H1 (cell line): ENCODE measurements at regions not wholly inside any gene's neighbourhood (a gene's known extent, or its start where the extent isn't known, plus 50 kb on each side); places are given as distances from the start of the nearest gene placed in this dataset.

Experiments used
- CHD1 ChIP-seq: IDR thresholded peaks from 2 replicates; pipeline ENCODE4 v1.6.1; 2012; ENCODE audit warnings: low read depth, low read length, improper control_type of control experiment
- CTCF ChIP-seq, 3 experiments: IDR thresholded peaks; 1 replicate in 2 of 3; 2 replicates in 1 of 3; pipeline versions ENCODE4 v1.5.1 to v1.6.1; 2011; ENCODE audit warnings: low read length in 3 of 3, mild to moderate bottlenecking in 3 of 3, inconsistent platforms in 2 of 3, low read depth in 1 of 3, moderate library complexity in 1 of 3; ENCODE audit not compliant: insufficient read depth in 1 of 3; ENCODE audit errors: control extremely low read depth in 1 of 3
- RFX5 ChIP-seq: IDR thresholded peaks from 2 replicates; pipeline ENCODE4 v1.6.1; 2011; ENCODE audit warnings: low read depth, low read length, improper control_type of control experiment, borderline replicate concordance

GRCh38 chr5:122257000-122257399 is 55.0 kb upstream of the SNCAIP start (continued):
- TF ChIP-seq CTCF (IDR thresholded peaks at IDR 0.05; ENCODE audit: control extremely low read depth in 1 of 3, insufficient read depth in 1 of 3, low read depth in 1 of 3, low read length in 3 of 3) = no peak
- no peak for TF ChIP-seq RFX5
- TF ChIP-seq CHD1 = no peak
